Ovary (tissue), 7 donors: ENCODE measurements at regions not wholly inside any gene's neighbourhood (a gene's known extent, or its start where the extent isn't known, plus 50 kb on each side); places are given as distances from the start of the nearest gene placed in this dataset.

Source experiments
- DNase-seq, 5 donors: peaks; one replicate each; pipeline ENCODE4 v3.0.0-alpha.2; 2019 to 2020
- H3K27ac ChIP-seq, 2 donors: fragments of 200-600 bp; one replicate each; pipeline versions ENCODE4 v1.5.1 to v1.8.0; 2019 to 2022
- H3K27me3 ChIP-seq: fragments of 200-600 bp; one replicate; pipeline ENCODE4 v1.8.0; 2022
- H3K36me3 ChIP-seq: fragments of 200-600 bp; sonication (generic); one replicate; pipeline ENCODE4 v1.5.1; 2019
- H3K4me1 ChIP-seq: one replicate; pipeline ENCODE4 v1.8.1; 2013; ENCODE audit warnings: mild to moderate bottlenecking, moderate library complexity; ENCODE audit not compliant: insufficient read depth
- H3K4me3 ChIP-seq: fragments of 200-600 bp; sonication (generic); one replicate; pipeline ENCODE4 v1.5.1; 2017
- H3K9me3 ChIP-seq, 2 donors: fragments of 200-600 bp in 1 of 2; sonication (generic) in 1 of 2; one replicate each; pipeline versions ENCODE4 v1.5.1 to v1.8.1; 2013 to 2019; ENCODE audit warnings: mild to moderate bottlenecking in 1 of 2, moderate library complexity in 1 of 2
- CTCF ChIP-seq, 3 donors: fragments of 450-650 bp in 2 of 3; fragments of 200-600 bp in 1 of 3; IDR thresholded peaks; one replicate each; pipeline versions ENCODE4 v1.5.1 to v1.8.0; 2016 to 2022; ENCODE audit warnings: antibody characterized with exemption in 3 of 3, mild to moderate bottlenecking in 1 of 3
- EP300 ChIP-seq: sonication (generic); formaldehyde crosslinking; IDR thresholded peaks from one replicate; pipeline ENCODE4 v1.6.1; 2017; ENCODE audit warnings: antibody characterized with exemption
- POLR2A ChIP-seq: fragments of 450-650 bp; IDR thresholded peaks from one replicate; pipeline ENCODE4 v1.6.1; 2017; ENCODE audit warnings: antibody characterized with exemption, mild to moderate bottlenecking, moderate library complexity
- WGBS, 3 donors: extraction: QIAGEN DNeasy Blood & Tissue Kit in 1 of 3; methylation state at CpG; one replicate each; pipeline versions ENCODE4 v1.1.5 to v1.1.7; 2013 to 2017; 5-methylcytosine and 5-hydroxymethylcytosine counted together
- intact Hi-C, 4 donors: fragments of 100-400 bp; cut with DNase I; formaldehyde crosslinking; loops; one replicate each; pipeline versions ENCODE4 v1.11.0 to v1.15.1; 2022 to 2023
- donor health status: DM: no; HTN: no; CAD: no; lungs with moderate emphysema.
- donor health status: DM: no; HTN: no; CAD: no.
- donor health status: Bipolar disorder and iron deficiency.
- donor health status: DM: no; HTN: no; CAD: no.
- donor health status: DM: yes; HTN: yes; CAD: no.

GRCh38 chrX:69264158-69264581, 98.9 kb upstream of the PJA1 start:
- TF ChIP-seq EP300, result no peak
- TF ChIP-seq POLR2A, result no peak
- no peak for TF ChIP-seq CTCF (IDR thresholded peaks at IDR 0.05)
- intact Hi-C loops, result no loop called here
- no peak for DNase-seq
- WGBS, 3 donors, result 55 to 62% (median 59%) methylated on average over 13 of the region's 13 CpGs
- no peak overlapping the region for H3K4me3 ChIP-seq
- H3K36me3 ChIP-seq, result no peaks in the 10 kb centered on the region
- H3K27ac ChIP-seq, result no peak overlapping the region
- no peaks in the 10 kb centered on the region for H3K9me3 ChIP-seq
- H3K4me1 ChIP-seq, result no peaks in the 10 kb centered on the region
- no peaks in the 10 kb centered on the region for H3K27me3 ChIP-seq

GRCh38 chrX:69263251-69263820, 98.1 kb upstream of the PJA1 start:
- H3K4me3 ChIP-seq, result no peak overlapping the region
- no peaks in the 10 kb centered on the region for H3K4me1 ChIP-seq
- H3K9me3 ChIP-seq, result no peaks in the 10 kb centered on the region
- no peaks in the 10 kb centered on the region for H3K36me3 ChIP-seq
- DNase-seq, result no peak
- intact Hi-C loops, result no loop called here
- H3K27me3 ChIP-seq, result no peaks in the 10 kb centered on the region
- no peak overlapping the region for H3K27ac ChIP-seq
- TF ChIP-seq EP300, result no peak
- no peak for TF ChIP-seq POLR2A
- TF ChIP-seq CTCF (IDR thresholded peaks at IDR 0.05), result no peak
- 64 to 72% (median 65%) methylated on average over 3 of the region's 3 CpGs for WGBS, 3 donors

- TF ChIP-seq POLR2A, result no peak
- TF ChIP-seq CTCF (IDR thresholded peaks at IDR 0.05), result no peak
- no peak for TF ChIP-seq EP300
- H3K27ac ChIP-seq, result no peak overlapping the region
- H3K9me3 ChIP-seq, result no peaks in the 10 kb centered on the region
- H3K27me3 ChIP-seq, result no peaks in the 10 kb centered on the region
- intact Hi-C loops, result no loop called here
- 53 to 59% (median 56%) methylated on average over 12 of the region's 12 CpGs for WGBS, 3 donors
- H3K4me1 ChIP-seq, result no peaks in the 10 kb centered on the region
- peak in 3 of 5 donors; percentile 42 to 56 (median 46) for DNase-seq
- H3K36me3 ChIP-seq, result no peaks in the 10 kb centered on the region
- no peak overlapping the region for H3K4me3 ChIP-seq
Measured at GRCh38 chrX:69262036-69262936, 97.0 kb upstream of the PJA1 start.

GRCh38 chrX:69260169-69260568, 94.9 kb upstream of the PJA1 start:
- Histone ChIP-seq H3K9me3 (no peaks in the 10 kb centered on the region), H3K27ac (no peak overlapping the region), H3K4me3 (no peak overlapping the region), H3K36me3 (no peaks in the 10 kb centered on the region), H3K27me3 (no peaks in the 10 kb centered on the region), H3K4me1 (peaks cover 1% of the 10 kb centered on the region)
- no peak for TF ChIP-seq EP300
- no peak for TF ChIP-seq POLR2A
- TF ChIP-seq CTCF (IDR thresholded peaks at IDR 0.05), result no peak
- intact Hi-C loops, result no loop called here
- WGBS, 3 donors, result 58 to 80% (median 76%) methylated on average over 2 of the region's 2 CpGs
- DNase-seq, result no peak
